Keratinocyte (primary cell): ENCODE measurements at regions not wholly inside any gene's neighbourhood (a gene's known extent, or its start where the extent isn't known, plus 50 kb on each side); places are given as distances from the start of the nearest gene placed in this dataset.

Source experiments
- CTCF ChIP-seq, 3 experiments: IDR thresholded peaks in 1 of 3; conservative IDR thresholded peaks in 1 of 3; optimal IDR thresholded peaks in 1 of 3; 2 replicates in 2 of 3; 3 replicates in 1 of 3; pipeline versions ENCODE3 to v1.5.1; 2011; ENCODE audit warnings: low read length in 3 of 3, mild to moderate bottlenecking in 3 of 3, moderate library complexity in 2 of 3, control low read depth in 1 of 3, inconsistent platforms in 1 of 3; ENCODE audit not compliant: insufficient read depth in 2 of 3; ENCODE audit errors: extremely low read depth in 1 of 3
- EZH2 ChIP-seq: IDR thresholded peaks from one replicate; pipeline ENCODE4 v1.6.1; 2012; ENCODE audit warnings: inconsistent platforms, mild to moderate bottlenecking, low read length, moderate library complexity

- TF ChIP-seq CTCF (optimal IDR thresholded peaks at IDR 0.05 in 1 of 3, IDR thresholded peaks at IDR 0.05 in 1 of 3, conservative IDR thresholded peaks at IDR 0.05 in 1 of 3; ENCODE audit: extremely low read depth in 1 of 3, insufficient read depth in 2 of 3, low read length in 3 of 3) (no peak), EZH2 (no peak)
Observed at GRCh38 chr11:106212081-106212480, 134.6 kb downstream of the AASDHPPT start.
